ENCODE measurements at regions not wholly inside any gene's neighbourhood (a gene's known extent, or its start where the extent isn't known, plus 50 kb on each side); places are given as distances from the start of the nearest gene placed in this dataset.

DNA sequence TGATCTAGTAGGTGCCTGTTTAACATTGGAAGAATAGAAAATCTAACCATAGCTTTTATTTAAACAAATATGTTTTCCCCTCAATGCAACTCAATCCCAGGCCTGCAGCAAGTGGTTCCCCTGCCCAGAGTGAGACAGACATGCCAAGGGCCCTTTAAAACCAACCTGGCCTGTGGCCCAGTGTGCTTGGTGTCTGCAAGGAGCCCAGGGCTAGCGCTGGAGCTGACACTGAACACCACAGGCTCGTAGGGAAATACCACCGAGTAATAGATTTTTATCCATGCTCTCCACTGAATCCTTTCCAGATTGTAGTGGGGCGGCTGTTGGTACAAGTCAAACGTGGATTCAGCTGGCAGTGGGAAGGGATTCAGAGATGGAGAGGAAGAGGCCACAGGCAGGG is 95.6 kb upstream of the NRXN3 start:
- Mint-ChIP-seq H3K4me1 (ENCODE audit: low read depth, unreplicated experiment) (no peaks in the 10 kb centered on the region), H3K27me3 (ENCODE audit: insufficient read depth, unreplicated experiment) (peaks cover 2% of the 10 kb centered on the region), H3K9me3 (ENCODE audit: unreplicated experiment) (no peaks in the 10 kb centered on the region), H3K27ac (ENCODE audit: unreplicated experiment) (no peak overlapping the region), H3K4me3 (ENCODE audit: unreplicated experiment) (no peak overlapping the region), H3K36me3 (ENCODE audit: insufficient read depth, unreplicated experiment) (no peaks in the 10 kb centered on the region)
- Histone ChIP-seq H3K9me3 (no peaks in the 10 kb centered on the region), H3K4me1 (no peaks in the 10 kb centered on the region), H3K27me3 (replicated peaks; ENCODE audit: control insufficient read depth, insufficient read depth, low read length) (no peaks in the 10 kb centered on the region), H3K36me3 (ENCODE audit: control insufficient read depth, insufficient read depth, low read length) (no peaks in the 10 kb centered on the region), H3K4me3 (ENCODE audit: low read depth, low read length) (no peak overlapping the region)
- no peak for DNase-seq
- intact Hi-C loops (cut with micrococcal nuclease; ENCODE audit: unreplicated experiment), result no loop called here
- TF ChIP-seq, protein P1, sequence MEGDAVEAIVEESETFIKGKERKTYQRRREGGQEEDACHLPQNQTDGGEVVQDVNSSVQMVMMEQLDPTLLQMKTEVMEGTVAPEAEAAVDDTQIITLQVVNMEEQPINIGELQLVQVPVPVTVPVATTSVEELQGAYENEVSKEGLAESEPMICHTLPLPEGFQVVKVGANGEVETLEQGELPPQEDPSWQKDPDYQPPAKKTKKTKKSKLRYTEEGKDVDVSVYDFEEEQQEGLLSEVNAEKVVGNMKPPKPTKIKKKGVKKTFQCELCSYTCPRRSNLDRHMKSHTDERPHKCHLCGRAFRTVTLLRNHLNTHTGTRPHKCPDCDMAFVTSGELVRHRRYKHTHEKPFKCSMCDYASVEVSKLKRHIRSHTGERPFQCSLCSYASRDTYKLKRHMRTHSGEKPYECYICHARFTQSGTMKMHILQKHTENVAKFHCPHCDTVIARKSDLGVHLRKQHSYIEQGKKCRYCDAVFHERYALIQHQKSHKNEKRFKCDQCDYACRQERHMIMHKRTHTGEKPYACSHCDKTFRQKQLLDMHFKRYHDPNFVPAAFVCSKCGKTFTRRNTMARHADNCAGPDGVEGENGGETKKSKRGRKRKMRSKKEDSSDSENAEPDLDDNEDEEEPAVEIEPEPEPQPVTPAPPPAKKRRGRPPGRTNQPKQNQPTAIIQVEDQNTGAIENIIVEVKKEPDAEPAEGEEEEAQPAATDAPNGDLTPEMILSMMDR (IDR thresholded peaks at IDR 0.05; ENCODE audit: insufficient read depth in 1 of 2, low read depth in 1 of 2, low read length in 1 of 2, severe bottlenecking in 1 of 2, unreplicated experiment in 1 of 2), result no peak
- BruUV-seq (replicated peaks), result no TSS peak
- ChIA-PET CTCF (no interaction called here), POLR2A (no interaction called here)

DNA sequence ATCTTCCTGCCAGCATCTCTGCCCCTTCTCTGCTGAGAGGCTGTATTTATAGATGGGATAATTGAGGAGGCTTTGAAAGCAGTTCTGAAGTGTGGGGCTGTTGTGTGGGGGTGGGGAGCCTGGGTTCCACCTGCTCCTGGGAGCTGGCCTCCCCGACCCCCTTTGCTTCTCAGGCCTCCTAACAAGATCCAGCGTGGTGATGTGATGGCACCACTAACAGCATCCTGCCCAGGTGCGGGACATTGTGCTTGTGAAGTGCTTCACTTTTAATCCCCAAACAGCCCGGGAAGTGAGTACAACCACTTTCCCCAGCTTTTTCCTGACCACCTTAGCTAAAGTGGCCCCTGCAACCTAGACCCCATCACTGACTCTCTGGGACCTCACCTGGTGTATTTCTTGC is 95.1 kb upstream of the NRXN3 start:
- intact Hi-C loops (cut with micrococcal nuclease; ENCODE audit: unreplicated experiment), result no loop called here
- no peaks in the 10 kb centered on the region for H3K9me3 ChIP-seq
- Mint-ChIP-seq H3K4me3 (ENCODE audit: unreplicated experiment) (no peak overlapping the region), H3K27me3 (ENCODE audit: insufficient read depth, unreplicated experiment) (no peaks in the 10 kb centered on the region), H3K27ac (ENCODE audit: unreplicated experiment) (no peak overlapping the region), H3K4me1 (ENCODE audit: low read depth, unreplicated experiment) (no peaks in the 10 kb centered on the region), H3K36me3 (ENCODE audit: insufficient read depth, unreplicated experiment) (no peaks in the 10 kb centered on the region), H3K9me3 (ENCODE audit: unreplicated experiment) (no peaks in the 10 kb centered on the region)
- no peaks in the 10 kb centered on the region for H3K4me1 ChIP-seq
- DNase-seq, result no peak
- POLR2A ChIA-PET, result no interaction called here
- TF ChIP-seq, protein P1 (IDR thresholded peaks at IDR 0.05; ENCODE audit: insufficient read depth in 1 of 2, low read depth in 1 of 2, low read length in 1 of 2, severe bottlenecking in 1 of 2, unreplicated experiment in 1 of 2), result no peak
- no TSS peak for BruUV-seq (replicated peaks)
- H3K27me3 ChIP-seq (replicated peaks; ENCODE audit: control insufficient read depth, insufficient read depth, low read length), result no peaks in the 10 kb centered on the region
- no peaks in the 10 kb centered on the region for H3K36me3 ChIP-seq (ENCODE audit: control insufficient read depth, insufficient read depth, low read length)
- CTCF ChIA-PET, result no interaction called here
- no peak overlapping the region for H3K4me3 ChIP-seq (ENCODE audit: low read depth, low read length)

DNA sequence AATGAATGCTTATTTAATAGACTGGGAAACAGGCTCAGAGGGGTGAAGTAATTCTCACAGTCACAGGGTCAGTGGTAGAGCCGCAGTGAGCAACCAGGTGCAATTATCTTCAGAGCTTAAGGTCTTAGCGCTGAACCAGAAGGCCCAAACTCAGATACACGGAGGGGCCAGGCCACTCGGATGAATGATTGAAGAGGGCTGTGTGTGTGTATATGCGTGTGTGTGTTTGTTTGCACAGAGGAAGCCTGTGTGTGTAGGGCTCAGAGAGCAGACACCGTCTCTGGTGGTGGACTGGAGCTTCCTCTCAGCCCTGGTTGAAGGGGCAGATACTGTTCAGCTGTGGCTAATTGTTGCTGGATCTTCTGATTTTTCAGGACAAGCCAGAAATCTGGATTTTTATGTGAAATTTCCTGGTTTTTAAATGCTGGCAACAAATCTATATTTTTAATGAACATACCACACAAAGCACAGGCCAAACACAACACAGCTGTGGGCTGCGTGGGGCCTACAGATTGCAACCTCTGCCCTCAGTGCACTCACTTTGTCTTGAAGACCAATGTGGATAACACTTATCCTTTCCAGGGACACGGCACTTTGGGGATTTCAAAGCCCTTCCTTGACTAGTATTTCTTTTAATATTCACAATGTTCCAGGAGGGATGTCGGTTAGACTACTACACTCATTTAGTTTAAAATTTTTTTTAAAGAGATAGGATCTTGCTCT is 94.5 kb upstream of the NRXN3 start:
- no peak for DNase-seq
- intact Hi-C loops (cut with micrococcal nuclease; ENCODE audit: unreplicated experiment), result no loop called here
- ChIA-PET POLR2A (no interaction called here), CTCF (no interaction called here)
- Histone ChIP-seq H3K9me3 (no peaks in the 10 kb centered on the region), H3K36me3 (ENCODE audit: control insufficient read depth, insufficient read depth, low read length) (no peaks in the 10 kb centered on the region), H3K4me1 (no peaks in the 10 kb centered on the region), H3K4me3 (ENCODE audit: low read depth, low read length) (no peak overlapping the region), H3K27me3 (replicated peaks; ENCODE audit: control insufficient read depth, insufficient read depth, low read length) (no peaks in the 10 kb centered on the region)
- no peaks in the 10 kb centered on the region for H3K9me3 Mint-ChIP-seq (ENCODE audit: unreplicated experiment)
- no peak overlapping the region for H3K4me3 Mint-ChIP-seq (ENCODE audit: unreplicated experiment)
- no peaks in the 10 kb centered on the region for H3K27me3 Mint-ChIP-seq (ENCODE audit: insufficient read depth, unreplicated experiment)
- H3K4me1 Mint-ChIP-seq (ENCODE audit: low read depth, unreplicated experiment), result no peaks in the 10 kb centered on the region
- no peak overlapping the region for H3K27ac Mint-ChIP-seq (ENCODE audit: unreplicated experiment)
- BruUV-seq (replicated peaks), result no TSS peak
- TF ChIP-seq, protein P1 (IDR thresholded peaks at IDR 0.05; ENCODE audit: insufficient read depth in 1 of 2, low read depth in 1 of 2, low read length in 1 of 2, severe bottlenecking in 1 of 2, unreplicated experiment in 1 of 2), result no peak
- no peaks in the 10 kb centered on the region for H3K36me3 Mint-ChIP-seq (ENCODE audit: insufficient read depth, unreplicated experiment)
